ENCODE measurements at regions not wholly inside any gene's neighbourhood (a gene's known extent, or its start where the extent isn't known, plus 50 kb on each side); places are given as distances from the start of the nearest gene placed in this dataset.

- Histone ChIP-seq H3K4me3 (no peak overlapping the region), H3K4me2 (no peak overlapping the region), H3K27me3 (no peaks in the 10 kb centered on the region), H2AFZ (no peak overlapping the region), H3K36me3 (replicated peaks; ENCODE audit: insufficient read depth, low read depth) (no peaks in the 10 kb centered on the region), H3K9me2 (replicated peaks; ENCODE audit: insufficient read depth) (no peaks in the 10 kb centered on the region), H3K27ac (no peak overlapping the region), H3K9me3 (ENCODE audit: low read depth) (no peaks in the 10 kb centered on the region), H3K79me2 (no peaks in the 10 kb centered on the region), H4K20me1 (ENCODE audit: insufficient read depth, poor library complexity, severe bottlenecking) (no peaks in the 10 kb centered on the region), H3K4me1 (ENCODE audit: insufficient read depth) (no peaks in the 10 kb centered on the region)
- no peak for TF ChIP-seq CTCF (IDR thresholded peaks at IDR 0.05; ENCODE audit: poor library complexity)
- TF ChIP-seq EZH2 (IDR thresholded peaks at IDR 0.05; ENCODE audit: borderline replicate concordance), result no peak
- TF ChIP-seq EZH2phosphoT487 (IDR thresholded peaks at IDR 0.05; ENCODE audit: low read depth, severe bottlenecking, unreplicated experiment), result no peak
- no peak for DNase-seq (ENCODE audit: low spot score)
- WGBS (ENCODE audit: low lambda C conversion rate, missing lambda C conversion rate), result 71% methylated on average over 1 of the region's 1 CpG
These were observed 61.8 kb upstream of the PTPRD start for GRCh38 chr9:10674586-10674985.

- Histone ChIP-seq H3K79me2 (no peaks in the 10 kb centered on the region), H3K9me2 (replicated peaks; ENCODE audit: insufficient read depth) (no peaks in the 10 kb centered on the region), H3K4me1 (ENCODE audit: insufficient read depth) (no peaks in the 10 kb centered on the region), H2AFZ (no peak overlapping the region), H3K9me3 (ENCODE audit: low read depth) (no peaks in the 10 kb centered on the region), H3K27me3 (no peaks in the 10 kb centered on the region), H3K4me3 (no peak overlapping the region), H3K27ac (no peak overlapping the region), H3K36me3 (replicated peaks; ENCODE audit: insufficient read depth, low read depth) (no peaks in the 10 kb centered on the region), H4K20me1 (ENCODE audit: insufficient read depth, poor library complexity, severe bottlenecking) (no peaks in the 10 kb centered on the region), H3K4me2 (no peak overlapping the region)
- TF ChIP-seq CTCF (IDR thresholded peaks at IDR 0.05; ENCODE audit: poor library complexity), result no peak
- TF ChIP-seq EZH2 (IDR thresholded peaks at IDR 0.05; ENCODE audit: borderline replicate concordance), result no peak
- no peak for TF ChIP-seq EZH2phosphoT487 (IDR thresholded peaks at IDR 0.05; ENCODE audit: low read depth, severe bottlenecking, unreplicated experiment)
- DNase-seq (ENCODE audit: low spot score), result no peak
- 83% methylated on average over 4 of the region's 4 CpGs for WGBS (ENCODE audit: low lambda C conversion rate, missing lambda C conversion rate)
These were observed 65.2 kb upstream of the PTPRD start for GRCh38 chr9:10678010-10678409.

GRCh38 chr9:10678790-10679189 is 66.0 kb upstream of the PTPRD start:
- DNase-seq (ENCODE audit: low spot score), result no peak
- Histone ChIP-seq H2AFZ (no peak overlapping the region), H3K27ac (no peak overlapping the region), H3K79me2 (no peaks in the 10 kb centered on the region), H3K9me2 (replicated peaks; ENCODE audit: insufficient read depth) (no peaks in the 10 kb centered on the region), H3K9me3 (ENCODE audit: low read depth) (no peaks in the 10 kb centered on the region), H4K20me1 (ENCODE audit: insufficient read depth, poor library complexity, severe bottlenecking) (no peaks in the 10 kb centered on the region), H3K4me2 (no peak overlapping the region), H3K4me3 (no peak overlapping the region), H3K27me3 (no peaks in the 10 kb centered on the region), H3K4me1 (ENCODE audit: insufficient read depth) (no peaks in the 10 kb centered on the region), H3K36me3 (replicated peaks; ENCODE audit: insufficient read depth, low read depth) (no peaks in the 10 kb centered on the region)
- WGBS (ENCODE audit: low lambda C conversion rate, missing lambda C conversion rate), result 100% methylated on average over 1 of the region's 1 CpG
- TF ChIP-seq EZH2 (IDR thresholded peaks at IDR 0.05; ENCODE audit: borderline replicate concordance) (no peak), CTCF (IDR thresholded peaks at IDR 0.05; ENCODE audit: poor library complexity) (no peak), EZH2phosphoT487 (IDR thresholded peaks at IDR 0.05; ENCODE audit: low read depth, severe bottlenecking, unreplicated experiment) (no peak)

GRCh38 chr9:10686943-10687342 is 74.1 kb upstream of the PTPRD start:
- Histone ChIP-seq H3K27ac (no peak overlapping the region), H2AFZ (no peak overlapping the region), H4K20me1 (ENCODE audit: insufficient read depth, poor library complexity, severe bottlenecking) (no peaks in the 10 kb centered on the region), H3K36me3 (replicated peaks; ENCODE audit: insufficient read depth, low read depth) (no peaks in the 10 kb centered on the region), H3K9me3 (ENCODE audit: low read depth) (no peaks in the 10 kb centered on the region), H3K9me2 (replicated peaks; ENCODE audit: insufficient read depth) (no peaks in the 10 kb centered on the region), H3K27me3 (no peaks in the 10 kb centered on the region), H3K4me2 (no peak overlapping the region), H3K4me3 (no peak overlapping the region), H3K79me2 (no peaks in the 10 kb centered on the region), H3K4me1 (ENCODE audit: insufficient read depth) (no peaks in the 10 kb centered on the region)
- no peak for DNase-seq (ENCODE audit: low spot score)
- no peak for TF ChIP-seq CTCF (IDR thresholded peaks at IDR 0.05; ENCODE audit: poor library complexity)
- no peak for TF ChIP-seq EZH2phosphoT487 (IDR thresholded peaks at IDR 0.05; ENCODE audit: low read depth, severe bottlenecking, unreplicated experiment)
- 92% methylated on average over 2 of the region's 2 CpGs for WGBS (ENCODE audit: low lambda C conversion rate, missing lambda C conversion rate)

Data from hepatocyte (in vitro differentiated cells).